ENCODE measurements at regions not wholly inside any gene's neighbourhood (a gene's known extent, or its start where the extent isn't known, plus 50 kb on each side); places are given as distances from the start of the nearest gene placed in this dataset.

DNA sequence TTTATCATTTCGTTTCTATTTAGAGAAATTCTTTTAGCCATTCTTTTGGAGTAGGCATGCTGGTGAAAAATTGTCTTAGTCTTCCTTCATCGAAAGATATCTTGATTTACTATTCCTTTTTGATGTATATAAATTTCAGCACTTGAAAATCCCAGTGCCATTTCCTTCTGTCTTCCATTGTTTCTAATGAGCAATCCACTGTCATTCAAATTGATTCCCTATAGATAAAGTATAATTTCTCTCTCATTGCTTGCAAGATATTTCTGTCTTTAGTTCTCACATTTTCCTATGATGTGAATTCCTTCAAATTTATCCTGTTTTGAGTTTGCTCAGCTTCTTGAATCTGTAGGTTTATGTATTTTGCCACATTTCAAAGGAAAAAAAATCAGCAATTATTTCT, 251.1 kb upstream of the CHD6 start:
- TF ChIP-seq TARDBP (IDR thresholded peaks at IDR 0.05) (no peak), FOXA1 (IDR thresholded peaks at IDR 0.05) (no peak), FOXM1 (IDR thresholded peaks at IDR 0.05; ENCODE audit: borderline replicate concordance) (no peak), L3MBTL2 (conservative IDR thresholded peaks at IDR 0.05) (no peak), ARNT (IDR thresholded peaks at IDR 0.05) (no peak), LEF1 (IDR thresholded peaks at IDR 0.05; ENCODE audit: borderline replicate concordance) (no peak), CTBP1 (IDR thresholded peaks at IDR 0.05; ENCODE audit: borderline replicate concordance) (no peak), SP1 (IDR thresholded peaks at IDR 0.05) (no peak)
